Fibroblast of skin of left biceps (primary cell): ENCODE measurements at regions not wholly inside any gene's neighbourhood (a gene's known extent, or its start where the extent isn't known, plus 50 kb on each side); places are given as distances from the start of the nearest gene placed in this dataset.
A peak's percentile ranks its signal among the peaks of the same experiment; 100 is the strongest.
"Not testable (repeated sequence)": the region's sequence is repeated elsewhere in the genome, so short reads cannot be mapped to it uniquely, and the experiment has no call there.

Experiments used
- DNase-seq, 2 experiments: peaks; one replicate each; pipeline ENCODE4 v3.0.0-alpha.2; 2013; ENCODE audit warnings: low read depth in 2 of 2

- no peak for DNase-seq
Measured at GRCh38 chr7:68623030-68623429, 975.2 kb upstream of the AUTS2 start.

DNA sequence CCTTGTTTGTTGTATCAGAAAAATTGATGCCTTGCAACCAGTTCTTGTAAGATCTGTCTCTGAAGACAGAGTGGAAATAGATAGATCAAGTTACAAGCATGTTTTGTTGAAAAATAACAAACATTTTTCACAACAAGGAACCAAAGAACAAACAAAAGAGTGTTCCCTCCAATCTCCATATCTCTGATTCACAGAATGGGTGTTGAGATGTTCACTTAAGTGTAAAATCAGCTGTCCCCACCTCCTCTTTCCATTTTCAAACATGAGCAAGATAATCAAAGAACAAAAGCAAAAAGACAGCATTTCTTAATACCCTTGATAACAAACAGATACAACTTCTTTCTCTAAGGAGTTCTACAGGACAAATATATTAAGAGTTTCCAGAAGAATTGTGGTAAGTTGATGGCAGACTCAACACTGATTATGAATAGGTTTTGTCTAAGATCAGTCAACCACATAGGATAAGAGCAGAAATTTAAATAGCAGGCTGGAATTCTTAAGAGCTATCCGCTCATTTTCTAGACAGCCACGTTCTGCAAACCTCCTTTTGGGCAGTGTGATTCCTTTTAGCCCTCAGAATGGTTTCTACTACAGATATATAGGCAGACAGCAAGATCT lies 970.9 kb upstream of the AUTS2 start:
- no peak for DNase-seq

GRCh38 chr7:68630914-68631313 lies 967.4 kb upstream of the AUTS2 start:
- not testable (repeated sequence) for DNase-seq

DNA sequence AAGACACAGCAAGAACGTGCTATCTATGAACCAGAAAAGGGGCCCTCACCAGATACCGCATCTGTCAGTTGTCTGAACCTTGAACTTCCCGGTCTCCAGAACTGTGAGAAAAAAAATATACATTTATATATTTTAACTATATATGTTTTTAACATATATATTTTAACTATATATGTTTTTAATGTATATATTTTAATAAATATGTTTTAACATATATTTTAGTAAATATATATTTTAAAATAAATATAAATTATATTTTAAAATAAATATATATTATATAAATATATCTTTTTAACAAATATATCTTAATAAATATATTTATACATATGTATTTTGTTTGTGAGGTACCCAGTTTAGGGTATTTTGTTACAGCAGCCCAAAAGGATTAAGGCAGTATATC lies 958.2 kb upstream of the AUTS2 start:
- no peak for DNase-seq

- DNase-seq = no peak
Measured at GRCh38 chr7:68642727-68643126, 955.5 kb upstream of the AUTS2 start.

GRCh38 chr7:68663392-68663791 lies 934.9 kb upstream of the AUTS2 start:
- DNase-seq = no peak

DNA sequence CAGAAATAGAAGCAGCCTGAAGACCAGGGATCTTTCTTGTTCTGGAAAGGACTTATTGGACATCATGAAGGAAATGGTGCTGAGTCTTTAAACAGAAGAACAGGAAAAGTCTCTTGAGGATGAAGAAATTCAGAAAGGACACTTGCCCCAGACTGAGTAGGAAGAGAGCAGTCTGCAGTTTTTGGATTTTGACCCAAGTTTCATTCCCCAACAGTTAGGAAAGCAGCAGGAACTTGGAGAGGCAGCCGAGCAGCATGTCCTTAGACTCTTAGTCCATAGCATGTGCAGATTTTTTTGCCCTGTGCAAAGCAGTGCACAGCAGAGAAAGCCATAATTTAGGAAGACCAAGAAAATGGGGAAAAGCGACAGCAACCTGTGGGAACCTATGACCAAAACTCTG lies 927.2 kb upstream of the AUTS2 start:
- no peak for DNase-seq

DNA sequence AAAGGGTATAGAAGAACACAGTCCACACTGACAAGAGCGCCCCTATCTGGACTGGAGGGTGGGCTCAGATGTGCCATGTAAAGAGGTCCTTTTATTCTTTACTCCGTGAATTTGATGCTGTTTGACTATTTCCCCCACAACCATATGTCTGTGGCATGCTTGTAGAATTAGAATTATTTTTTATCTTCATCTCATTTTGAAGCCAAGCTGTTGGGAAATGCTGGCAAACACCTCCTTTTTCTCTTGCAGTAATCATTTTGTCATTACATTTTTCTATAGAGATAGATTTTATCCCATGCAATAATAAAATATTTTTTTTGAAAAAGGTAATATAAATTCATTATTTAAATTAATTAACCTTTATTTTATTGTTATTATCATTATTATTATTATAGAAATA lies 926.6 kb upstream of the AUTS2 start:
- no peak for DNase-seq

DNA sequence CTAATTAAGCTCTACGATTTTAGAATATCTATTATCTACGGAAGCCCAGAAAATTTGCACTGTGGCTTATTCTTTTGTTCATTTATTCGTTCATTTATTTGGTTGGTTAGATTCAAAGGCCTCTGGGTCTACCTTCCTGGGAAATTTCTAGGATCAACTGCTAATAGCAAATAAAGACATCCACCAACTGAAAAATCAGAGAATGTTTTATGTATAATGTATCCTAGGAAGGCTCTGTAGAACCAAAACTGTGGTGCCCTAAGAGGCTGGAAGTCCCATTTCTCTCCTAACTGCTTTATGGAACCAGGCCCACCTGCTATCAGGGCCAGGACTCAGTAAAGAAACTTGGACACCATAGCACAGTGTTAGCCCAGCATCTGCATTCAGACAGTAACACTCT lies 923.4 kb upstream of the AUTS2 start:
- no peak for DNase-seq

DNA sequence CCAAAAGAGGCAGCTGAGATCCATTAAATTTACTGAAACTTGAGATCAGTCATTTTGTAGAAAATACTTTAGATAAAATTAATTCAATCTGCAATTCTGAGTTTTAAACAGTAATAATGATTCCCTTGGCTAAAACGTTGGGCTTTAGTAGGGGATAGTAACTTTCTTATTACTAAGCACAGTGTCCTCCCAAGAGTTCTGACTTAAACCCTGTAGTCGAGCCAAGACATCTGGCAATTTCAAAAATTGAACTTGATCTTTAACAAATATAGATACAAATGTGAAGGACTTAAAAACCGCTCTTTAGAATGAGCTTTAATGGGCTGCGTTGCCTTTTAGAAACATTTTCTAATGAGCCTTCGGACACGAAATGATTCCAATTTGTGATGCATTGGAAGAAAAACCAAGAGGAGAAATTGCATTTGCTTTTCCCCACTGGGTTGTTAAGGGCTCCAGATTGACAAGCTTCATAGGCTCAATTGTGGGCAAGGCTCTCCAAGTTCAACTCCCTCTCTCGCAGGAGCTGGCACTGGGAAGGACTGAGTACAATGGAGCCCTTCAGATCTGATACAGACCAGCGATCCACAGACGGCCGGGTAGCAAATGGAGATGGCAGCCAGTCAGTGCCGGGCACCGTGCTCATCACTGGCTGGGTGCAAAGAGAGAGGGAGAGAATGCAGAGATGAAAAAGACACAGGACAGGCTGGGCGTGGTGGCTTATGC lies 921.3 kb upstream of the AUTS2 start:
- DNase-seq = no peak

GRCh38 chr7:68678196-68678595 lies 920.1 kb upstream of the AUTS2 start:
- DNase-seq = no peak

DNA sequence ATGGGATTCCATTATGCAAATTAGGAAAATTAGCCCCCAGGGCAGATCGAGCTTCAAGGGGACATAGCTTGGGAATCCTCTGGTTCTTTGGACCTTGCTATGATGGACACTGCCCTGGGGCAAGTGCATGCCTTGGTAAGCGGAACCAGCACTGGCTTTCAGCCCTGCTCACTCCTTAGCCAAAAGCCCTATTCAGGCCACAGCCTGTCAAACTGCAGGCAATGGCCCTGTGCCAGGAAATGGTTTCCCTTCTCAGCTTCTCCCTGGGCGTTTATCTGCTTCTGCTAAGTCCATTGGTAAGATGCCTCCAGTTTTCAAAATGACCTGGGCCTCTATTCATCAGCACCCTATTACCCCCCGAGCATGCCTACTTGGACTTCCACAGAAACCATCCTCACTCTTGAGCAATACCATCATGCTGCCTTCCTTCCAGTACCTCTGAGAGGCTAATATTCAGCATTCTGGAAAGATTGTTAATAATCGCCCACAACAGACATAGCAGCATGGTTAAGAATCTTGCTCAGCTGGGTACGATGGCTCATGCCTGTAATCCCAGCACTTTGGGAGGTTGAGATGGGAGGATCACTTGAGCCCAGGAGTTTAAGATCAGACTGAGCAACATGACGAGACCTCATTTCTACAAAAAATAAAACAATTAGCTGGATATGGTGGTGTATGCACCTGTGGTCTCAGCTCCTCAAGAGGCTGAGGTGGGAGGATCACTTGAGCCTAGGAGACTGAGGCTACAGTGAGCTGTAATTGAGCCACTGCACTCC lies 918.6 kb upstream of the AUTS2 start:
- DNase-seq = no peak

DNA sequence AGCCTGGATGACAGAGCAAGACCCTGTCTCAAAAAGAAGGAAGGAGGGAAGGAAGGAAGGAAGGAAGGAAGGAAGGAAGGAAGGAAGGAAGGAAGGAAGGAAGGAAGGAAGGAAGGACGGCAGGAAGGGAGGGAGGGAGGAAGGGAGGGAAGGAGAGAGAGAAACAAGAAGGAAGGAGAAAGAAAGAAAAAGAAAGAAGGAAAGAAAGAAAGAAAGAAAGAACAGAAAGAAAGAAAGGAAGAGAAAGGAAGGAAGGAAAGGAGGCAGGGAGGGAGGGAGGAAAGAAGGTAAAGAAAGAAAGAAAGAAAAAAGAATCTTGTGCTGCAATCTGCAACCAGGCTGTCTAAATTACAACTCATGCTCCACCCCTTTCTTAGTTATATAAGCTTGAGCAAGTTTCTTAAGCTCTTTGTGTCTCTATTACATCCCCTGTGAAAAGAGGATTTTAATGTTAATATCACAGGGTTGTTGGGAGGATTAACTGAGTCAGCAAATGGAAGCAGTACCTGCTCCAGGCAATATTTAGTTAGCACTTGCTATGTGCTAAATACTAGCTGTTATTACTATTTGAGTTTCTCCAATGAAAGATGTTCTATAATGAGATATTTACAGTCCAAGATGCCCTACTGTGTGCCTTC lies 917.9 kb upstream of the AUTS2 start:
- DNase-seq = no peak

DNA sequence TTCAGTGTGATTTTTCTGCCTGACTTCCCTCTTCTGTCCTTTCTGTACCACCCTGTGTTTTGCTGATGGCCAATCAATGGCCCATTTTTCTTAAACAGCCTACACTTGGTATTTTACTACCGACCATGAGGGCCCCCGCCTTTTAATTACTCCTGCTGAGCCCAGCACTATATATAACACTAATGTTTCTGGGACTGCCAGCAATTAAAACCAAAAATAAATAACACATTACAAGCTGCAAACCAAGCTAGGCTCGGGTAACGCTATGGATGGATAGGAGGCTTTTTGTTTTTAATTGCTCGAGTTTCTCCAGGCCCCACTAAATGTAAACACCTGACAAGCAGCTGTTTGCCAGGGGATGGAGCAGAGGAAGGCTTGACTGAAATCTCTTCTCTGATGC lies 915.4 kb upstream of the AUTS2 start:
- DNase-seq = no peak

DNA sequence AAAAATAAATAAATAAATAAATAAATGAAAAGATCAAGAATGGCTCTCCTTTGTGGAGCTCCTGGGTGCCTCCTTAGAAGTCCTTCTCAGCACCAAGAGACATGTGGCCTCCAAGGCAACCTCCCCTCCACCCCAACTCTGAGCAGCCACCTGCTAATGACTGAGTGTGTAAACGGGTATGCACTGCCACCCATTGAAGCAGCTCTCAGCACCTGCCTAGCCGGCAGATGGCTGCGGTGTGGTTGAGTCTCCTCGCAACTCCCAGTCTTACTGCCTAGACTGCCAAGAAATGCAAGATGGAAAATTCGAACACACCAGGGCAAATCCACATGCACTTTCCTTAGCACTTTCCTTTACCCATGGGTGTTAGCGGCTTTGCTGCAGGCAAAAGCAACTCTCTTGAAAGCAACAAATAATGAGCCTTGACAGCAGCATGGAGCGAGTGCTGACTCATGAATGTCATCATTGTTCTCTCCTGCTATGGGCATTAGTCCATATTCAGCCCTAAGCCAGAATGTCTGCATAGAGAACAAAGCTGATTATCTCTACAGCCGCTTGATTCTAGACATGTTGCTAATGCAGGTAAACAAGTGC lies 913.9 kb upstream of the AUTS2 start:
- no peak for DNase-seq

DNA sequence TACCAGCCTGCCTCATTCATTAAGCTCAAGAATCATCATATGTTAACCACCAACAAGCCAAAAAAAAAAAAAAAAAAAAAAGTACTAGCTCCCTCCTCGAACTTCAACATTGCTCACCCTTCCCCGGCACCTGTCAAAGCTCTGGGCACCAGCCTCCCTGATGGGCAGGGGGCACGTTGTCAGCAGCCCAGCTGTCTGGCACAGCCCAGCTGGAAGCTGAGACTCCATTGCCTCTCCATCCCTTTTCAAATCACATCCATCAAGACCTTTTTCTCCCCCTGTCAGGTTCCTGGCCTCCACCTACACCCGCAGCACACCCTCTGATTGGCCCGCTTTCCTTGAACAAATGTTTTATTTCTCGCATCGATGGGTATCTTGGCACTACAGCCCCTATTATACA lies 913.3 kb upstream of the AUTS2 start:
- no peak for DNase-seq

GRCh38 chr7:68688416-68689086 lies 909.7 kb upstream of the AUTS2 start:
- DNase-seq = no peak

- DNase-seq = no peak
Measured at GRCh38 chr7:68689087-68689433, 909.2 kb upstream of the AUTS2 start.

DNA sequence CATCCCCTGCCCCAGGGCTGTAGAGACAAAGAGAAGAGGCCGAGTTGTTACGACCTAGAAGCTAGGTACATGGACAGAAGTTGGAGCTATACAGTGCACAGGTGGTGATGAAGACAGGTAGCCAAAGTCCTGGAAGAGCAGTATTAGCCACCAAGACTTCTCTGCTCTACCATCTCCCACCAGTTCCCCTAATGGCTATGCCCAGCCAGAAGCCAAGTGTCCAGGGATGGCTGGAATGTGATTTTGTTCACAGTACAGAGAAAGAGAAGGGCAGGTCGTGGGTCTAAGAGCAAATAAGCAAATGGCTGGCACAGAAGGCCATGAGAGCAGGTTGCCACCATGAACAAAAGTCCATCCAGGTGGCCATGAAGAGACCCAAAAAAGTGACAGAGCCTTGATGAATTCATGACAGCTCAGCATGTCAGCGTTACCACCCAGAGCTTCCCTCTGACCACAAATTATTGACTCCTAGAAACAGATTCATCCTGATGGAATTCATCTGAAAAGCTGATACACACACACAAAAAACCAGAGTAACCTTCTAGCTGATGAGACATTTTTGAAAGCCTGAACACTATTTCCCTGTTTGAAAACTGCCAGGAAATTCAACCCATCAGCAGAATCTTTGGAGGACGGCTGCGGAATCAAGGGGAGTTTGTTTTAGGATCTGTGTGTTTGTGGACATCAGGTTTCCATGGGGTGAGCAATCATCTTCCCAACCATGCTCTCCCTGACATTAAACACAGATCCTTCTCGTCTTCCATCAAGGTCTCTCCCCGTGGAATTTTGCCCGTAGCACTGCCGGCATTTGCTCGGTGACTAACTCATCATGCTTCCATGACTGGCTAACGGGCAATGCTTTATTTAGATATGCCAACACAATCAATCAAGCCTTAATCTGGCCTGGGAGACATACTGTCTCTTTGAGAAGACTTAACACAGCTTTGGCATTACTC lies 906.7 kb upstream of the AUTS2 start:
- DNase-seq = peak; percentile 89 to 92

GRCh38 chr7:68692511-68692910 lies 905.8 kb upstream of the AUTS2 start:
- DNase-seq = no peak

GRCh38 chr7:68694656-68695055 lies 903.6 kb upstream of the AUTS2 start:
- no peak for DNase-seq
